Astrocyte of the spinal cord (primary cell): ENCODE measurements at regions not wholly inside any gene's neighbourhood (a gene's known extent, or its start where the extent isn't known, plus 50 kb on each side); places are given as distances from the start of the nearest gene placed in this dataset.

Experiments
- DNase-seq: peaks from one replicate; pipeline ENCODE4 v3.0.0; 2011; ENCODE audit warnings: low read depth, low spot score
- H3K4me3 ChIP-seq: 2 replicates; pipeline ENCODE4 v1.5.1; 2011; ENCODE audit warnings: low read depth, mild to moderate bottlenecking, low read length, moderate library complexity
- CTCF ChIP-seq: IDR thresholded peaks from 2 replicates; pipeline ENCODE4 v1.5.1; 2012; ENCODE audit warnings: low read depth, mild to moderate bottlenecking, low read length, inconsistent platforms
- in situ Hi-C: cut with HindIII; loops from 2 replicates; pipeline ENCODE4 v1.10.0; 2017; ENCODE audit warnings: low sequenced_read_pairs

- no peak overlapping the region for H3K4me3 ChIP-seq
- TF ChIP-seq CTCF: no peak
- in situ Hi-C loops: no loop called here
- no peak for DNase-seq
Observed at GRCh38 chr3:168574455-168575158, 478.9 kb upstream of the GOLIM4 start.

DNA sequence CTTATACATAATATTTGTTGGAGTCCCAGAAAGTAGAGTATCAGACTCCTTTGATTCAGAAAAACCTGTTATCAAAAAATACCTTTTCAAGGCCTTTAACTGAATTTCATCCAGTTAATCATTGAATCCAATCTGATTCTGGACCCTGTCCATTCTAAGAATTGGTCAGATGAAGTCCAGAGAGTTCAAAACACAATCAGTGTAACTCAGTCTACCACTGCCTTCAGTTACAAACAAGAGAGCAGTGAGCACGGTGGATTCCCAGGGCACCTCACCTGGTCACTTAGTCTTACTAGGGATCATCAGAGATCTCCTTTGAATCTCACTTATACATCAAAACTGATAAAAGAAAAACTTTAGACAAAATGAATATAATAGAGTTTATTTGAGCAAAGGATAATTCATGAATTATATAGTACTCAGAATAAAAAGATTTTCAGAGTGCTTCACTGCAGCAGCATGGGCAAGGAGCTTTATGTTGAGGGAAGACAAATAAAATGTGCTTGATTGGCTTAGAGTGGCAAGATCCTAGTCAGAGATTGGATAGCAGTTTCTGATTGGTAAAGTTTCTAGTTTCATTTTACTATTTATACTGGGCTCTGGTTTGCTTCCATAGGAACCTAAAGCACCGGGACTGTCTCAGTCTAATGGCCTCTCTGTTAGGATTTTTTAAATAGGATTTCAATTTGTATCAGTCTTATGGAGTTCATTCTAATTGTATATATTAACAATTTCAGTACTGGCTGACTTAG is 474.9 kb upstream of the GOLIM4 start:
- TF ChIP-seq CTCF: no peak
- H3K4me3 ChIP-seq: no peak overlapping the region
- in situ Hi-C loops: no loop called here
- DNase-seq: no peak

GRCh38 chr3:168558728-168559411 is 463.1 kb upstream of the GOLIM4 start:
- in situ Hi-C loops: no loop called here
- no peak for TF ChIP-seq CTCF
- no peak overlapping the region for H3K4me3 ChIP-seq
- DNase-seq: no peak

DNA sequence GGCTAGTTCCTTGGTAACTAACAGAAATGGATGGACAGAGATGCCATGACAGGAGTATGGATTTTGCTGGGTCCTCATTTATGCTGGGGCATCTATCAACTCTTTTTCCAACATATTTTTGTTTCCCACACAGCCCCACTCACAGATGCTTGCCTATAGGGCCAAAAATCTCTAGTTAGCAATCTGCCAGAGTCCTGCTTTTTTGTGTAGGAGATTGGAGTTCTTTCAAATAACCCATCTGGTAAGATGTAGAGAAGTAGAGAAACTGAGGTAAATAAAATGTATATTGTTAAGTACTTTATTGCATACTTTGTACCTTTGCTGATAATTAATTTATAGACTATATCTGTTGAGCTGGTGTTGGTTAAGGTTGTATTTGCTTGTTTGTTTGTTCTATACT is 456.5 kb upstream of the GOLIM4 start:
- DNase-seq: no peak
- in situ Hi-C loops: no loop called here
- no peak for TF ChIP-seq CTCF
- H3K4me3 ChIP-seq: no peak overlapping the region

DNA sequence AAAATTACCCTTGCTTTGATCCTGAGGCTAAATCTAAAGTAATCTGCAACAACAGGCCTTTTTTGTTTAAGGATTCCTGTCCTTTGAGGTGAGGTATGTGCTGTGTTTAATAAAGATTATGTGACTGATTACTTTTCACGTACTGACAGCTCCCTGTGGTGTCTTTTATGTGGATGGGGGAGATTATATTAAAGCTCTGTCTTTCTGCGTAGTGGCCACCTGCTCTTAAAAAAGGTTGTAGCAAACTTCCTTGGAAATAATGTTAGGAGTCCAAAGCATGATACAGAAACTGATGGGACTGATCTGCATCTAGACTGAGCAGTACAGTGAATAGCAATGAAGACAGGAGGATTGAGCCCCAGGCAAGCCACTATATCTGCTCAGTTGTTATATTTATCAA is 453.0 kb upstream of the GOLIM4 start:
- no peak overlapping the region for H3K4me3 ChIP-seq
- no peak for TF ChIP-seq CTCF
- no peak for DNase-seq
- in situ Hi-C loops: no loop called here

DNA sequence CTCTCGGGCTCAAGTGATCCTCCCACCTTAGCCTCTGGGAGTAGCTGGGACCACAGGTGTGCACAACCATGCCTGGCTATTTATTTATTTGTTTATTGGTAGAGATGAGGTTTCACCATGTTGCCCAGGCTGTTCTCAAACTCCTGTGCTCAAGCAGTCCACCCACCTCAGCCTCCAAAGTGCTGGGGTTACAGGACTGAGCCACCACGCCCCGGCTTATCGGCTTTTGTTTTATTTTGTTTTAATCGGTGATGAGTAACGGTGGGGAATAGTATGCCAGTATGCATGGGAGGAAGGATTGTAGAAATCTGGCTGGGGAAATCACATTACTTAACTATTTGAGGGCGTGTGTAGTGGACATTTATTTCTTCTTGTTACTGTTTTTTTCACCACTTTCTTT is 451.0 kb upstream of the GOLIM4 start:
- in situ Hi-C loops: no loop called here
- DNase-seq: no peak
- TF ChIP-seq CTCF: no peak
- no peak overlapping the region for H3K4me3 ChIP-seq
